Amniotic epithelial cell (primary cell): ENCODE measurements at regions not wholly inside any gene's neighbourhood (a gene's known extent, or its start where the extent isn't known, plus 50 kb on each side); places are given as distances from the start of the nearest gene placed in this dataset.
A peak's percentile ranks its signal among the peaks of the same experiment; 100 is the strongest.
"Not testable (repeated sequence)": the region's sequence is repeated elsewhere in the genome, so short reads cannot be mapped to it uniquely, and the experiment has no call there.

ENCODE experiments used
- DNase-seq: peaks from one replicate; pipeline ENCODE4 v3.0.0-alpha.2; 2010; ENCODE audit warnings: low read depth

DNA sequence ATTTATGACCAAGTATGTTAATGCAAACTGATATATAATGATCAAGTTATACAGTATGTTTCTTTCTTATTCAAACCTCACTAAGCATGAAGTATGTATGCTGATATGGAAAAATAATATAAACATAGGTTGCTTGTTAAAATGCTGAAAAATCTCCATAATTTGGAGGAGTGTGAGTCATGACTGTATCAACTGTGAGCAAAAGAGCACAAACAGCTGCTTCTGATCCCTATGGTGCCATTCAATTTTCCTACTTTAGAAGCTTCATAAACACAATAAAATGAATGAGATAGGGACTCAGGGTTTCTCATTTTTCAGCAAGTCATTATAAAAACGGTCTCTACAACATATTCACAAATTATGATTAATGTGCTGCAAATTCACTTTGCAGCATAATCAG is 129.9 kb upstream of the TFPI start:
- DNase-seq, result no peak

DNA sequence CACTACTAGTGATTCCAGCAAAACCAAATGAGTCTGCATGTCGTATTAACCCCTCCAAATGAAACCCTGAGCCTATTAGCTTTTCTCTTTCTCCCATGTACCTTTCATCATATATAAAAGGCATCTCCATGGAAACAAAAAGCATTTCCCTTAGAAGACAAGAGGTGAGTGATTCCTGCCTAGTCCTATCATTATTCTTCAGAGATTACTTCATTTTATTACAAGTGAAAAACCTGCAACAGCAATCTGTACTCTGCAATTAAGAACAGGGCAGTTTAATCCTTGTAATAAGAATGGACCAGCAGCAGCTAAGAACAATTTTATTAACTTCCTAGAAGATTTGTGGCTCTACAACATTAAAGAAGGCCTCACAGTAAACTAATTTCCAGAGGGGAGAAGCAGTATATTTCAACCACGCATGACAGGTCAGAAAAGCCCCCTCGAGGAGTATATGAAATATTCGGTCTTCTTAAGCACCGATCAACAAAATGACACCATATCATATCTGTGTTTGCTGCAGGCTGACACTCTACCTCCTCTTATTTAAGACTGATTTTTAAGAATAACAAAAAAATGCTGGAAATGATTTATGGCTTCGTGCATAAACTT is 132.3 kb upstream of the TFPI start:
- no peak for DNase-seq

DNA sequence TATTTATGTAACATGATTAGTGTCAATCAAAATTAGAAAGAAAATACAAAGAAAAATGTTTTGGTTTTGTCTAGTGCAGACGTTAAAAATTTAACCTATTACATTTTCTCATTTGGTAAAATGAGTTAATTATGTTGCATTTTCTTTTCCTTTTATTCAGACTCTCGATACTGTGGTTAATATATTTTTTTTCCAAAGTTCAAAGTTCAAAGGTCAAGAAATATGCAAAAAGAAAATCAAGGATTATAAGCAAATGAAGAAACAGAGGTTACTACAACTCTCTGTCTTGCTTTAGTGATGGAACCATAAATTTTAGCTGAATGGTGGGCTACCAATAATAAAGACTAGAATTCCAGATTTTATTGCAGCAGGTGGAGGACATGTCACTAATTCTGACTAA is 133.3 kb upstream of the TFPI start:
- DNase-seq, result no peak

GRCh38 chr2:187689372-187689771 is 135.1 kb upstream of the TFPI start:
- peak; percentile 43 for DNase-seq

DNA sequence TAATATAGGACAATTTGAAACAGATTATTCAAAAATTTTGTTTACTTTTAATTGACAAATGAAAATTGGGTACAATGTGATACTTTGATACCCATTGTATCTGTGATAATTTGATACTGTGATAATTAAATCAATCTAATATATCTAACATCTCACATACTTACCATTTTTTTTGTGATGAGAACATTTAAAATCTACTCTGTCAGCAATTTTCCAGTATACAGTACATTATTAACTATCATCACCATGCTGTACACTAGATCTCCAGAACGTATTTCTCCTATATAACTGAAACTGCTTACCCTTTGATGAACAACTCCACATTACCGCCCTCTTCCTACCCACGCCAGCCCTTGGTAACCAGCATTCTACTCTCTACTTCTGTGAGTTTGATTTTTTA is 139.7 kb upstream of the TFPI start:
- DNase-seq, result no peak

GRCh38 chr2:187696644-187697043 is 142.4 kb upstream of the TFPI start:
- DNase-seq, result not testable (repeated sequence)

- peak; percentile 96 for DNase-seq
Measured at GRCh38 chr2:187698374-187699110, 144.3 kb upstream of the TFPI start.

DNA sequence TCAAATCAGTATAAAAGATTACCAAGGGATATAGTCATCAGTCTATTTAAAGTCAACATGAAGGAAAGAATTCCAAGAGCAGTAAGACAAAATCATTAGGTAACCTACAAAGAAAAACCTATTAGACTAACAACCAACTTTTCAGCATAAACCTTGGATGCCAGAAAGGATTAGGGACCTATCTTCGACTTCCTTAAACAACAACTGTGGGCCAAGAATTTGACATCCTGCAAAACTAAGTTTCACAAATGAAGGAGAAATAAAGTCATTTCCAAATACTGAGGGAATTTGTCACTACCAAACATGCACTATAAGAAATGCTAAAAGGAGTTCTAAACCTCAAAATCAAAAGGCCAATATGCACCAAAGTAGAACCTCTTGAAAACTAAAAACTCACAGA is 147.9 kb upstream of the TFPI start:
- DNase-seq, result no peak

- no peak for DNase-seq
Measured at GRCh38 chr2:187708272-187708671, 154.0 kb upstream of the TFPI start.

- DNase-seq, result no peak
Measured at GRCh38 chr2:187709065-187709464, 154.8 kb upstream of the TFPI start.

GRCh38 chr2:187710791-187711521 is 156.7 kb upstream of the TFPI start:
- DNase-seq, result no peak

GRCh38 chr2:187715590-187715989 is 161.4 kb upstream of the TFPI start:
- DNase-seq, result no peak

GRCh38 chr2:187716301-187716700 is 162.1 kb upstream of the TFPI start:
- no peak for DNase-seq

- DNase-seq, result no peak
Measured at GRCh38 chr2:187718092-187718491, 163.9 kb upstream of the TFPI start.

GRCh38 chr2:187719510-187719909 is 165.3 kb upstream of the TFPI start:
- no peak for DNase-seq

DNA sequence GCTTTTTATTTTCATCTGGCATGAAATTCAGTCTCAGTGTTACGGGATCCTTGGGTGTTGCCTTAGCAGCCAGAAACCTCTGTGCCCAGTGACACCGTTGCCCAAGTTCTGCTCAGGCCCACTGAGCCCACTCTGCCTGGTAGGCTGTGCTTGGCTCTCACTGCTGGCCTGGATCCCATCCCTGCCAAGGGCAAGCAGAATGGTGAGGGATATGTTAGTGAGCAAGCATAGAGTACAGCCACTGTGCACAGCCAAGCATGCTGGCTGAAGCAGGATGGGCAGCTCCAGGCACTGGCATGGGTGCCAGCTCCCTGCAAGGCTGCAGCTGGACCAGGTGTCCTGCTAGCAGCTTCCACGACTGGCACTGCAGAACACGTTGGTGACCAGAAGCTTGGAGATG is 194.7 kb upstream of the TFPI start:
- no peak for DNase-seq

DNA sequence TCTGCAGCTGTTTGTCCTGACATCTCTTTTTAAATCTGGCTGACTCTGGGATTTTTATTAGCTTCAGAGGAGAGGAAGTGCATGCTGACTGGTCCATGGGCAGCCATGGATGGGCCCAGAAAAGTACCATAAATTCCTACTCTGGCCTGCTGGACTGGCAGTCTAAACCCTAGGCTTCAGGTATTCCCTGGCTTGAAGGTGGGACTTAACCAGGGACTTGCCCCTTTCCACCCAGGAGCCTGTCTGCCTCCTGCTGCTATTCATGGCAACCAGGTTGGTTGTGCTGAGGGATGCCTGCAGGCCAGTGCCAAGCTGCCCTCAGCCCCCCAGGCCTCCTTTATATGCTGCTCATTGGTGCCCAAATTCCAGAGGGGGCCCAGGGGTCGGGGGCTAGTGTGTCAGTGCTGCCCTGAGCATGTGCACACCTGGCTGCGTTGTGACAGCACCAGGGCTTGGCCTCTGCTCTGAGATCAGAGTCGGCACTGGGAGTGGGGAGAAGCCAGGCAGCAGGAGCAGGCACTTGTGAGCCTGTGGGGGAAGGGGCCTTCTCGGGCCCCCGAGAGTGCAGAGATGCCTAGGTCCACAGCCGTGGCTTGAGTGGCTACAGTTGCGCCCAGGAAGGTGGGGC is 195.7 kb upstream of the TFPI start:
- no peak for DNase-seq

GRCh38 chr2:187768995-187769394 is 214.8 kb upstream of the TFPI start:
- DNase-seq, result no peak

DNA sequence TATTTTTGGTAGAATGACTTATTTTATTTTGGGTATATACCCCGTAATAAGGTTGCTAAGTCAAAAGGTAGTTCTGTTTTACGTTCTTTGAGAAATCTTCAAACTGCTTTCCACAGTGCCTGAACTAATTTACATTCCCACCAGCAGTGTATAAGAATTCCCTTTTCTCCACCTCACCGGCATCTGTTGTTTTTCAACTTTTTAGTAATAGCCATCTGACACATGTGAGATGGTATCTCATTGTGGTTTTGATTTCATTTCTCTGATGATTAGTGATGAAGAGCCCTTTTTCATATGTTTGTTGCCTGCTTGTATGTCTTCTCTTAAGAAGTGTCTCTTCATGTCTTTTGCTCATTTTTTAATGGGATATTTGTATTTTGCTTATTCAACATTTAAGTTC is 215.2 kb upstream of the TFPI start:
- peak; percentile 67 for DNase-seq

GRCh38 chr2:187774551-187775071 is 220.4 kb upstream of the TFPI start:
- DNase-seq, result peak; percentile 83

DNA sequence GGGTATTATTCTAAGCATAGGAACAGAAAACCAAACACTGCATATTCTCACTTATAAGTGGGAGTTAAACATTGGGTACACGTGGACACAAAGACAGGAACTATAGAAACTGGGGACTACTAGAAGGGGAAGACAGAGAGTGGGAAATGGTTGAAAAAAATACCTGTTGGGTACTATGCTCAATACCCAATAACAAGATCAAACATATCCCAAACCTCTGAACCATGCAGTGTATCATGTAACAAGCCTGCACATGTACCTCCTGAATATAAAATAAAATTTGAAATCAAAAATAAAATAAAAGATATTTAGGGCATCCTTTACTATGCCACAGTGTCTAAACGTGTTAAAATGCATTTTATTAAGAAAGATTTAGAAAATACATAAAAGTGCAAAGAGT is 221.0 kb upstream of the TFPI start:
- DNase-seq, result no peak

GRCh38 chr2:187775651-187776050 is 221.4 kb upstream of the TFPI start:
- peak; percentile 64 for DNase-seq

GRCh38 chr2:187782301-187782700 is 228.1 kb upstream of the TFPI start:
- DNase-seq, result no peak
